ENCODE measurements at regions not wholly inside any gene's neighbourhood (a gene's known extent, or its start where the extent isn't known, plus 50 kb on each side); places are given as distances from the start of the nearest gene placed in this dataset.
"Not testable (repeated sequence)": the region's sequence is repeated elsewhere in the genome, so short reads cannot be mapped to it uniquely, and the experiment has no call there.

- Histone ChIP-seq H3K4me3 (ENCODE audit: low read depth, low read length) (no peak overlapping the region), H3K36me3 (ENCODE audit: control insufficient read depth, insufficient read depth, low read length) (no peaks in the 10 kb centered on the region), H3K27me3 (ENCODE audit: control insufficient read depth, insufficient read depth, low read length) (no peaks in the 10 kb centered on the region)
- no peak for TF ChIP-seq CTCF (IDR thresholded peaks at IDR 0.05; ENCODE audit: insufficient read depth, low read length, poor library complexity, severe bottlenecking)
- no peak for DNase-seq (ENCODE audit: low read depth)
These were observed 150.4 kb upstream of the NOCT start for GRCh38 chr4:138864961-138865720.

DNA sequence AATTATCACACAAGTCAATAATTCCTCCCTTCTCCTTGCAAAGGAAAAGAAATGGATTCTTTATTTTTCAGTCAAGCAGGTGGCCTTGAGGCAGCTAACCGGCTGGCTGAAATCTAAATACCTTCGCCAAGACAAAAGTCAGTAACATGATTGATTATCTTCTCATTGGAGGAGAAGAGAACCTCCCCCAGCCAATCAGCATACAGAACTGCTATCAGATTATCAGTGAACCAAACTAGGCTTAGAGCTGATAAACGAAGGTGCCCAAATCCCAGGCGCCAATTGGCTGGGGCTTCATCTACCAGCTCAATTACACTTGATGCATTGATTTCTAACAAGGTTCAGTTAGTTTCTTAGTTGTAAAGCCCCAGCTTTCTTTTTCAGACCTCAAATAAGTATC, 152.4 kb upstream of the NOCT start:
- Histone ChIP-seq H3K27me3 (ENCODE audit: control insufficient read depth, insufficient read depth, low read length) (no peaks in the 10 kb centered on the region), H3K4me3 (ENCODE audit: low read depth, low read length) (no peak overlapping the region), H3K36me3 (ENCODE audit: control insufficient read depth, insufficient read depth, low read length) (no peaks in the 10 kb centered on the region)
- TF ChIP-seq CTCF (IDR thresholded peaks at IDR 0.05; ENCODE audit: insufficient read depth, low read length, poor library complexity, severe bottlenecking): no peak
- no peak for DNase-seq (ENCODE audit: low read depth)

GRCh38 chr4:138861135-138861534, 154.4 kb upstream of the NOCT start:
- no peak for DNase-seq (ENCODE audit: low read depth)
- Histone ChIP-seq H3K27me3 (ENCODE audit: control insufficient read depth, insufficient read depth, low read length) (no peaks in the 10 kb centered on the region), H3K36me3 (ENCODE audit: control insufficient read depth, insufficient read depth, low read length) (no peaks in the 10 kb centered on the region), H3K4me3 (ENCODE audit: low read depth, low read length) (no peak overlapping the region)
- TF ChIP-seq CTCF (IDR thresholded peaks at IDR 0.05; ENCODE audit: insufficient read depth, low read length, poor library complexity, severe bottlenecking): no peak

DNA sequence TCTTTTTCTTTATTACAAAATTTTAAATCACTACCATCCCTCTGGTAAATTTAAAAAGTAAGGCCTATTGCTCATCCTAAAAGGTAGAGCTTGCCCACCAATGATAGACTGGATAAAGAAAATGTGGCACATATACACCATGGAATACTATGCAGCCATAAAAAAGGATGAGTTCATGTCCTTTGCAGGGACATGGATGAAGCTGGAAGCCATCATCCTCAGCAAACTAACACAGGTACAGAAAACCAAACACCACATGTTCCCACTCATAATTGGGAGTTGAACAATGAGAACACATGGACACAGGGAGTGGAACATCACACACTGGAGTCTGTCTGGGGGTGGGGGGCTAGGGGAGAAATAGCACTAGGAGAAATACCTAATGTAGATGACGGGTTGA, 155.2 kb upstream of the NOCT start:
- H3K36me3 ChIP-seq (ENCODE audit: control insufficient read depth, insufficient read depth, low read length); H3K27me3 ChIP-seq (ENCODE audit: control insufficient read depth, insufficient read depth, low read length); DNase-seq (ENCODE audit: low read depth); H3K4me3 ChIP-seq (ENCODE audit: low read depth, low read length): not testable (repeated sequence)

GRCh38 chr4:138859254-138859653, 156.3 kb upstream of the NOCT start:
- no peak overlapping the region for H3K4me3 ChIP-seq (ENCODE audit: low read depth, low read length)
- no peak for TF ChIP-seq CTCF (IDR thresholded peaks at IDR 0.05; ENCODE audit: insufficient read depth, low read length, poor library complexity, severe bottlenecking)
- peak; percentile 77 for DNase-seq (ENCODE audit: low read depth)
- no peaks in the 10 kb centered on the region for H3K27me3 ChIP-seq (ENCODE audit: control insufficient read depth, insufficient read depth, low read length)
- H3K36me3 ChIP-seq (ENCODE audit: control insufficient read depth, insufficient read depth, low read length): no peaks in the 10 kb centered on the region

DNA sequence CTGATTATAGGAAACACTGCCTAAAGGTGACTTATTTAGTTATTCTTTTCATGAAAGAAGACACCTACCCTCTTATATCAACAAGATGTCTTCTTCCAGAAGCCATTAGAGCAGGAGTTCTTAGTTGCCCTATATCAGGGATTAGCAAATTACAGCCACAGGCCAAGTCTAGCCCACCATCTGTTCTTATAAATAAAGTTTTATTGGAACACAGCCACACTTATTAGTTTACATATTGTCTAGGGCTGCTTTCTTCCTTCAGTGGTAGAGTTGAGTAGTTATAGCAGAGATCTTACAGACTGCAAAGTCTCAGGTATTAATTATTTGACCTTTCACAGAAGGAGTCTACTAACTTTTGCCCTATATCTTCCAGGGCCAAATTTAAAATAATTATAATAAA, 157.2 kb upstream of the NOCT start:
- Histone ChIP-seq H3K27me3 (ENCODE audit: control insufficient read depth, insufficient read depth, low read length) (no peaks in the 10 kb centered on the region), H3K36me3 (ENCODE audit: control insufficient read depth, insufficient read depth, low read length) (no peaks in the 10 kb centered on the region), H3K4me3 (ENCODE audit: low read depth, low read length) (no peak overlapping the region)
- TF ChIP-seq CTCF (IDR thresholded peaks at IDR 0.05; ENCODE audit: insufficient read depth, low read length, poor library complexity, severe bottlenecking): no peak
- DNase-seq (ENCODE audit: low read depth): no peak
